ENCODE measurements at regions not wholly inside any gene's neighbourhood (a gene's known extent, or its start where the extent isn't known, plus 50 kb on each side); places are given as distances from the start of the nearest gene placed in this dataset.

DNA sequence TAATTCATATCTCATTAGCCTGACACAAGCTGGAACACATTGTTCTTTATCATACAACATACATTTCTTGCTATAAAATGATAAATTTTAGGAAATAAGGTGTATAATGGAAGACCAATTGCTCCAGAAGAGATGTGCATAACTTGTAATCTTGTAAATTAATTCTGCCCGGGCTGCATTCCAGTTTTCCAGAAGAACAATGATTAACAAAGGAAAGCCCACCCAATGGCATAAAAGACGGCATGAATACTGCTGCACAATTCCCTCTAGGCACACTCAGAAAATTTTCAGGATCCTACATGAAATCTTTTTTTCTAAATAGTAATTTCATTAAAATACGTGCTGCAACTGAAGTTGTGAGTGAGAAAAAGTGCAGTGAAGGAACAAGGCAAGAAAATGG, 137.4 kb upstream of the KRR1 start:
- TF ChIP-seq GLIS3 (CRISPR knock-in tag; IDR thresholded peaks at IDR 0.05) (no peak), BACH2 (CRISPR knock-in tag; IDR thresholded peaks at IDR 0.05; ENCODE audit: borderline replicate concordance) (no peak), PPARA (CRISPR knock-in tag; IDR thresholded peaks at IDR 0.05; ENCODE audit: borderline replicate concordance) (no peak), ZNF8 (CRISPR knock-in tag; IDR thresholded peaks at IDR 0.05) (no peak), PATZ1 (CRISPR knock-in tag; IDR thresholded peaks at IDR 0.05; ENCODE audit: borderline replicate concordance) (no peak), CSRNP3 (CRISPR knock-in tag; IDR thresholded peaks at IDR 0.05) (no peak), OSR1 (CRISPR knock-in tag; IDR thresholded peaks at IDR 0.05) (no peak), CSDC2 (CRISPR knock-in tag; IDR thresholded peaks at IDR 0.05) (no peak), ISL1 (CRISPR knock-in tag; IDR thresholded peaks at IDR 0.05) (no peak), TOX (CRISPR knock-in tag; IDR thresholded peaks at IDR 0.05; ENCODE audit: borderline replicate concordance) (no peak), ZNF70 (CRISPR knock-in tag; IDR thresholded peaks at IDR 0.05) (no peak), ZFP30 (CRISPR knock-in tag; IDR thresholded peaks at IDR 0.05) (no peak)
- TF ChIP-seq, protein P1, sequence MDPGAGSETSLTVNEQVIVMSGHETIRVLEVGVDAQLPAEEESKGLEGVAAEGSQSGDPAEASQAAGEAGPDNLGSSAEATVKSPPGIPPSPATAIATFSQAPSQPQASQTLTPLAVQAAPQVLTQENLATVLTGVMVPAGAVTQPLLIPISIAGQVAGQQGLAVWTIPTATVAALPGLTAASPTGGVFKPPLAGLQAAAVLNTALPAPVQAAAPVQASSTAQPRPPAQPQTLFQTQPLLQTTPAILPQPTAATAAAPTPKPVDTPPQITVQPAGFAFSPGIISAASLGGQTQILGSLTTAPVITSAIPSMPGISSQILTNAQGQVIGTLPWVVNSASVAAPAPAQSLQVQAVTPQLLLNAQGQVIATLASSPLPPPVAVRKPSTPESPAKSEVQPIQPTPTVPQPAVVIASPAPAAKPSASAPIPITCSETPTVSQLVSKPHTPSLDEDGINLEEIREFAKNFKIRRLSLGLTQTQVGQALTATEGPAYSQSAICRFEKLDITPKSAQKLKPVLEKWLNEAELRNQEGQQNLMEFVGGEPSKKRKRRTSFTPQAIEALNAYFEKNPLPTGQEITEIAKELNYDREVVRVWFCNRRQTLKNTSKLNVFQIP (CRISPR knock-in tag; IDR thresholded peaks at IDR 0.05; ENCODE audit: borderline replicate concordance, low read depth), result no peak
- TF ChIP-seq, protein P2, sequence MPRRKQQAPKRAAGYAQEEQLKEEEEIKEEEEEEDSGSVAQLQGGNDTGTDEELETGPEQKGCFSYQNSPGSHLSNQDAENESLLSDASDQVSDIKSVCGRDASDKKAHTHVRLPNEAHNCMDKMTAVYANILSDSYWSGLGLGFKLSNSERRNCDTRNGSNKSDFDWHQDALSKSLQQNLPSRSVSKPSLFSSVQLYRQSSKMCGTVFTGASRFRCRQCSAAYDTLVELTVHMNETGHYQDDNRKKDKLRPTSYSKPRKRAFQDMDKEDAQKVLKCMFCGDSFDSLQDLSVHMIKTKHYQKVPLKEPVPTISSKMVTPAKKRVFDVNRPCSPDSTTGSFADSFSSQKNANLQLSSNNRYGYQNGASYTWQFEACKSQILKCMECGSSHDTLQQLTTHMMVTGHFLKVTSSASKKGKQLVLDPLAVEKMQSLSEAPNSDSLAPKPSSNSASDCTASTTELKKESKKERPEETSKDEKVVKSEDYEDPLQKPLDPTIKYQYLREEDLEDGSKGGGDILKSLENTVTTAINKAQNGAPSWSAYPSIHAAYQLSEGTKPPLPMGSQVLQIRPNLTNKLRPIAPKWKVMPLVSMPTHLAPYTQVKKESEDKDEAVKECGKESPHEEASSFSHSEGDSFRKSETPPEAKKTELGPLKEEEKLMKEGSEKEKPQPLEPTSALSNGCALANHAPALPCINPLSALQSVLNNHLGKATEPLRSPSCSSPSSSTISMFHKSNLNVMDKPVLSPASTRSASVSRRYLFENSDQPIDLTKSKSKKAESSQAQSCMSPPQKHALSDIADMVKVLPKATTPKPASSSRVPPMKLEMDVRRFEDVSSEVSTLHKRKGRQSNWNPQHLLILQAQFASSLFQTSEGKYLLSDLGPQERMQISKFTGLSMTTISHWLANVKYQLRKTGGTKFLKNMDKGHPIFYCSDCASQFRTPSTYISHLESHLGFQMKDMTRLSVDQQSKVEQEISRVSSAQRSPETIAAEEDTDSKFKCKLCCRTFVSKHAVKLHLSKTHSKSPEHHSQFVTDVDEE (CRISPR knock-in tag; IDR thresholded peaks at IDR 0.05), result no peak
- no peak for ATAC-seq

DNA sequence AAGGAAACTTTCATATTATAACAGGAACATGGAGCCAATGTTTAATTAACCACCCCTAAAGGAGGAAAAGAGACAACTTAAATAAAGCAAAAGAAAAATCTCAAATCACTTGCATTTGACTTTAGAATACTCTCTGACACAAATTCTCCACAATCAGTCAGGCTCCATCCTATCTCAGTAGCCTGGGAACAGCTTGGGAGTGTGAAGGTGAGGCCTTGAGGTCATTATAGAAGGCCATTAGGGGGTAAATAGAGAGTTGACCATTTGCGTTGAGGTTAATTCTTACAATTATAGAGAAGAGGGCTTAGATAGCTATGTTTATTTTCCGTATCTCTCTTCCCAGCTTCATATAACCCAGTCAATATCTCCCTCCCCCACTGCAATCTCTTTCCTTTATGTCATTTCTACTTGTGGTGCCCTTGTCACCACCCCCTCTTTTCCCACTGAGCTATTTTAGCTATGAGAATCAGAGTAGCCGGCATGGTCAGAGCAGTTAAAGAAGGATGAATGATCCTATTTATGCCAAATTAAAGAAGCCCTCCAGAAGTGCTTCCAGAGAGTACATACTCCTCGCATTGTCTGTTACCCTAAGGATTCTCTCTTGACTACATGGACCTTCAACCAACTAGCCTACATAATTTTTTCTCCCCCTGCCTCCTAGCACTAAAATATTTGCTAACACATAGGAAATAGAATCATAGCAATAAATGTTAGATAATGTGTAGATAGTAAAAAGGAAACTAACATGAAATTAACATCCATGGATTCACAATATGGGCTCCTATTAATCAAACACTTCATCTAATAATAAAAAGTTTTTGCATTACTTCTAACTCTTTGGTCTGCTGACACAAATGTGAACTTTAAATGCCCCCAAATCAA, 135.2 kb upstream of the KRR1 start:
- TF ChIP-seq CSRNP3 (CRISPR knock-in tag; IDR thresholded peaks at IDR 0.05), result no peak
- TF ChIP-seq ZNF8 (CRISPR knock-in tag; IDR thresholded peaks at IDR 0.05), result no peak
- no peak for TF ChIP-seq PPARA (CRISPR knock-in tag; IDR thresholded peaks at IDR 0.05; ENCODE audit: borderline replicate concordance)
- no peak for TF ChIP-seq ZC3H10 (CRISPR knock-in tag; IDR thresholded peaks at IDR 0.05)
- TF ChIP-seq SNAI2 (CRISPR knock-in tag; IDR thresholded peaks at IDR 0.05), result no peak
- no peak for TF ChIP-seq ESRRG (CRISPR knock-in tag; IDR thresholded peaks at IDR 0.05)
- TF ChIP-seq BACH2 (CRISPR knock-in tag; IDR thresholded peaks at IDR 0.05; ENCODE audit: borderline replicate concordance), result no peak
- no peak for TF ChIP-seq CSDC2 (CRISPR knock-in tag; IDR thresholded peaks at IDR 0.05)
- TF ChIP-seq TCF4 (CRISPR knock-in tag; IDR thresholded peaks at IDR 0.05; ENCODE audit: borderline replicate concordance), result no peak
- no peak for TF ChIP-seq PATZ1 (CRISPR knock-in tag; IDR thresholded peaks at IDR 0.05; ENCODE audit: borderline replicate concordance)
- no peak for TF ChIP-seq RARB (CRISPR knock-in tag; IDR thresholded peaks at IDR 0.05)
- TF ChIP-seq, protein P1 (CRISPR knock-in tag; IDR thresholded peaks at IDR 0.05; ENCODE audit: borderline replicate concordance, low read depth), result no peak
- ATAC-seq, result no peak

Measured in SK-N-SH treated with all-trans-retinoic acid at 6 μM for 48 hours (cell line).